LNCaP clone FGC (cell line): ENCODE measurements at regions not wholly inside any gene's neighbourhood (a gene's known extent, or its start where the extent isn't known, plus 50 kb on each side); places are given as distances from the start of the nearest gene placed in this dataset.

Experiments used
- DNase-seq: peaks from one replicate; pipeline ENCODE4 v3.0.0-alpha.2; 2011; ENCODE audit warnings: low read depth
- H3K4me3 ChIP-seq: 2 replicates; pipeline ENCODE4 v1.5.1; 2011; ENCODE audit warnings: mild to moderate bottlenecking, low read depth, low read length, control low read depth
- TF ChIP-seq, protein P1 (sequence below): IDR thresholded peaks from 2 replicates; pipeline ENCODE4 v1.5.1; 2012; ENCODE audit warnings: mild to moderate bottlenecking; ENCODE audit not compliant: control insufficient read depth, insufficient read depth; ENCODE audit errors: extremely low read depth

DNA sequence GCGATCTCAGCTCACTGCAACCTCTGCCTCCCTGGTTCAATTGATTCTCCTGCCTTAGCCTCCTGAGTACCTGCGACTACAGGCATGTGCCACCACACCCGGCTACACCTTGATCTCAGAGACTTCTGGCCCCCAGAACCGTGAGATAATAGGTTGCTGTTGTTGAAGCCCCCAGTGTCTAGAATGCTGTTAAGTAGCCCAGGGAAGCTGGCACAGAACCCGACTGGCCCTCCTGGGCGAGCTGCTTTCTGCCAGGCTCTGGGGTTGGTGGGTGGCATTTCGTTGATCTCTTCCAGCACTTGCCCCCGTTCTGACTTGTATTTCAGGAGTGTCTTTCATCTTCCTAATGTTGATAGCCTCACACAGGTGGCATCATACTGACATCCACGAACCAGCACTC lies 807.1 kb downstream of the CDH9 start:
- no peak overlapping the region for H3K4me3 ChIP-seq
- DNase-seq = no peak
- TF ChIP-seq, protein P1, sequence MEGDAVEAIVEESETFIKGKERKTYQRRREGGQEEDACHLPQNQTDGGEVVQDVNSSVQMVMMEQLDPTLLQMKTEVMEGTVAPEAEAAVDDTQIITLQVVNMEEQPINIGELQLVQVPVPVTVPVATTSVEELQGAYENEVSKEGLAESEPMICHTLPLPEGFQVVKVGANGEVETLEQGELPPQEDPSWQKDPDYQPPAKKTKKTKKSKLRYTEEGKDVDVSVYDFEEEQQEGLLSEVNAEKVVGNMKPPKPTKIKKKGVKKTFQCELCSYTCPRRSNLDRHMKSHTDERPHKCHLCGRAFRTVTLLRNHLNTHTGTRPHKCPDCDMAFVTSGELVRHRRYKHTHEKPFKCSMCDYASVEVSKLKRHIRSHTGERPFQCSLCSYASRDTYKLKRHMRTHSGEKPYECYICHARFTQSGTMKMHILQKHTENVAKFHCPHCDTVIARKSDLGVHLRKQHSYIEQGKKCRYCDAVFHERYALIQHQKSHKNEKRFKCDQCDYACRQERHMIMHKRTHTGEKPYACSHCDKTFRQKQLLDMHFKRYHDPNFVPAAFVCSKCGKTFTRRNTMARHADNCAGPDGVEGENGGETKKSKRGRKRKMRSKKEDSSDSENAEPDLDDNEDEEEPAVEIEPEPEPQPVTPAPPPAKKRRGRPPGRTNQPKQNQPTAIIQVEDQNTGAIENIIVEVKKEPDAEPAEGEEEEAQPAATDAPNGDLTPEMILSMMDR = no peak

DNA sequence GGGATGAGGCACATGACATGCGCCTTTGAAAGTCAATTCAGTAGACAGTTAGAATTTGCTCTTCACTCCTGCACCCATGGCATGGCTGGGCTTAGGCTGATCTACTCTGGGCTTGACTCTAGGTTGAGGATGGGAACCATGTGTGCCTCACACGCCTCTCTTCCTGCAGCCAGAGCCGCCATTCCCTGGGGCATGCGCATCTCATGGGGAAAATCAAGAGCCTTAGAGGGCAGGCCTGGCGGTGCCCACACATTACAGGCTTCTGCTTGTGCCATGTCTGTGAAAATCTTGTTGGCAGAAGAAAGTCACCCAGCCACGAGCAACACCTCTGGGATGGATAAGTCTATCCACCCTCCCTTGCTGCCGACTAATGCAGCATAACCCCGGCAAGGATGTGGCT lies 808.5 kb downstream of the CDH9 start:
- DNase-seq = no peak
- TF ChIP-seq, protein P1 = no peak
- no peak overlapping the region for H3K4me3 ChIP-seq

DNA sequence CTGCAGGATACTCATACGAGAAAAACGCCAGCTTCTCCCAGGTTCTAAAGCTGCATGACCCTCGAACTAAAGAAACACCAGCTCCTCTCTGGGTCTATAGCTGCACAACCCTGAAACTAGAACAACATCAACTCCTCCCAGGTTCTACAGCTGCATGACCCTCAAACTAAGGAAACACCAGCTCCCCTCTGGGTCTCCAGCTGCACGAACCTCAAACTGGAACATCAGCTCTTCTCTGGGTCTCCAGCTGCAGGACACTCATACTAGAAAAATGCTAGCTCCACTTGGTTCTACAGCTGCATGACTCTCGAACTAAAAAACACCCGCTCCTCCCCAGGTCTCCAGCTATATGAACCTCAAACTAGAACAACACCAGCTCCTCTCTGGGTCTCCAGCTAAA lies 811.1 kb downstream of the CDH9 start:
- no peak overlapping the region for H3K4me3 ChIP-seq
- TF ChIP-seq, protein P1 = no peak
- DNase-seq = no peak

DNA sequence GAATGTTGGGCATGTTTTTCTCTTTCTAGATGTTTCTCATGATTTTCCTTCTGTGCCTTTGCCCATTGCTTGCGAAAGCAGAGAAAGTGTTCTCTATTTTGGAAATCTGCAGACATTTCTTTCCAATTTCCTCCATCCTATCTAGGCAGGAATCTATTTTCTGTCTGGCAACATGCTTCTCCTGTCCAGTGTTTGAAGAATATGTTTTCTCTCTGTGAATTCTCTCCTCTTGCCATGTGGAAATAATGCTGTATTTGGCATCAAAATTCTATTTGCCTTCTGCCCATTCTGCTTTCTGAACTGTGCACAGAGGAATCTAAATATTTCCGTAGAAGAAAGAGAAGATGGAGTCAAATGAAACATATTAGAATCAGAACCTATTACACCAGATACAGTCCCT lies 833.3 kb downstream of the CDH9 start:
- no peak for DNase-seq
- H3K4me3 ChIP-seq = no peak overlapping the region

DNA sequence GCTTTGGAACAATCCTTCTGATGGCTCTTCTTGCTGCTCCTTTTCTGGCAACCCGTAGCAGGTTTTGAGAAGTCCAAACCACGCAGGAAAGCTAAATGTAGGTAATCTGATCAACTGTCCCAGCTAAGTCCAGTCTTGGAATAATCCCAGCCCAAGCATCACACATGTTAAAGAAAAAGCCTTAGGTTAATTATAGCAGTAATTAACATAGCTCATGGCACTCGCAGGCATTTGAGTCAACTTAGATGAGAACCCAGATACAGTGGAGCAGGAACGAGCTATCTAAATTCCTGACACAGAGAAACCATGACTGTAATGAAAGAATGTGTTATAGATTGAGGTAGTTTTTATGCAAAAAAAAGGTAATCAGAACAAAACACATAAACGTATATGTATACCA lies 844.8 kb downstream of the CDH9 start:
- no peak for DNase-seq
- TF ChIP-seq, protein P1 = no peak
- no peak overlapping the region for H3K4me3 ChIP-seq

More for the DNA sequence above, 833.3 kb downstream of the CDH9 start:
- TF ChIP-seq, protein P1 = no peak

DNA sequence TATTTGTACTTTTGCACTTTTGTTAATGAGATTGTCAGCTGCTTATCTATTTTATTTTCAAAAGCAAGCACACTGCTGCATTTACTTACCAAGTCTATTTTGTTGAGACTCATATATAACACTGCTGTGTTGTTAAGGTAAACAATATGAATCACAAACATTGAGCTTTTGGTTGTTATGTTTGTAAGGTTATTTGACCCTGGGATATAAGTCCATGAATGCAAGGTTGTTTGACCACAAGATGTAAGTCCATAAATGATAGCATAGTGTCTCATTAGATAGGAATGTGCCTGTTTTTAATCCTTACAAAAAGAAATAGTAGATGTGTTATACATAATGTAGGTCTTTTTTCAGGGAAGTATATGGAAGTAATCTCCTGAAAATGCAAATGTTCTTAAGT lies 845.9 kb downstream of the CDH9 start:
- TF ChIP-seq, protein P1 = no peak
- no peak for DNase-seq

DNA sequence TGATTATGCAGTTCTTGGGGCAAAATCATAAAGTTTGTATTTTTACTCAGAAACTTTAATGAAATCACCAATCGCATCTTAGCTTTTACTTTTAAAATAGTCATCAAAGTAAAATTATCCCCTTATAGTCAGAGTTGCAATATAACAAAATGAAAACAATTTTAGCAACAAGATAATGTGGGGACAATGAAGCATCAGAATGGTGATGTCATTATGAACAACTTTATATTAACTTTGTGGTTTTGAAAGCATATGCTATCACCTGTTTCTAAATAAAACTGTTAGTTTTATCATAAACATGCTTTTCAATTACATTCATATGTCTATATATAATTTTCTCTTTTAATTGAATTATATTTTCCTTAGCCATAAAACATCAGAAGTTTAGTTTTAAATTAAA lies 856.8 kb downstream of the CDH9 start:
- H3K4me3 ChIP-seq = no peak overlapping the region
- DNase-seq = no peak
- TF ChIP-seq, protein P1 = no peak

More for the DNA sequence above, 845.9 kb downstream of the CDH9 start:
- no peak overlapping the region for H3K4me3 ChIP-seq
